ENCODE measurements at regions not wholly inside any gene's neighbourhood (a gene's known extent, or its start where the extent isn't known, plus 50 kb on each side); places are given as distances from the start of the nearest gene placed in this dataset.

- Histone ChIP-seq H3K27ac (no peak overlapping the region), H3K36me3 (no peaks in the 10 kb centered on the region), H3K9me3 (ENCODE audit: low read depth) (no peaks in the 10 kb centered on the region), H3K4me1 (ENCODE audit: low read depth) (peaks cover 8% of the 10 kb centered on the region), H3K4me3 (no peak overlapping the region), H3K27me3 (no peaks in the 10 kb centered on the region)
- DNase-seq (ENCODE audit: low read depth in 1 of 2, low spot score in 1 of 2), result no peak
- TF ChIP-seq, protein P1, sequence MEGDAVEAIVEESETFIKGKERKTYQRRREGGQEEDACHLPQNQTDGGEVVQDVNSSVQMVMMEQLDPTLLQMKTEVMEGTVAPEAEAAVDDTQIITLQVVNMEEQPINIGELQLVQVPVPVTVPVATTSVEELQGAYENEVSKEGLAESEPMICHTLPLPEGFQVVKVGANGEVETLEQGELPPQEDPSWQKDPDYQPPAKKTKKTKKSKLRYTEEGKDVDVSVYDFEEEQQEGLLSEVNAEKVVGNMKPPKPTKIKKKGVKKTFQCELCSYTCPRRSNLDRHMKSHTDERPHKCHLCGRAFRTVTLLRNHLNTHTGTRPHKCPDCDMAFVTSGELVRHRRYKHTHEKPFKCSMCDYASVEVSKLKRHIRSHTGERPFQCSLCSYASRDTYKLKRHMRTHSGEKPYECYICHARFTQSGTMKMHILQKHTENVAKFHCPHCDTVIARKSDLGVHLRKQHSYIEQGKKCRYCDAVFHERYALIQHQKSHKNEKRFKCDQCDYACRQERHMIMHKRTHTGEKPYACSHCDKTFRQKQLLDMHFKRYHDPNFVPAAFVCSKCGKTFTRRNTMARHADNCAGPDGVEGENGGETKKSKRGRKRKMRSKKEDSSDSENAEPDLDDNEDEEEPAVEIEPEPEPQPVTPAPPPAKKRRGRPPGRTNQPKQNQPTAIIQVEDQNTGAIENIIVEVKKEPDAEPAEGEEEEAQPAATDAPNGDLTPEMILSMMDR (IDR thresholded peaks at IDR 0.05; ENCODE audit: low read depth, low read length), result no peak
Observed at GRCh38 chr7:15856311-15856710, 169.8 kb upstream of the MEOX2 start.

GRCh38 chr7:15855525-15856109, 169.1 kb upstream of the MEOX2 start:
- Histone ChIP-seq H3K36me3 (no peaks in the 10 kb centered on the region), H3K27ac (no peak overlapping the region), H3K27me3 (no peaks in the 10 kb centered on the region), H3K4me1 (ENCODE audit: low read depth) (peaks cover 8% of the 10 kb centered on the region), H3K4me3 (no peak overlapping the region), H3K9me3 (ENCODE audit: low read depth) (no peaks in the 10 kb centered on the region)
- DNase-seq (ENCODE audit: low read depth in 1 of 2, low spot score in 1 of 2), result no peak
- TF ChIP-seq, protein P1 (IDR thresholded peaks at IDR 0.05; ENCODE audit: low read depth, low read length), result no peak

- Histone ChIP-seq H3K27ac (no peak overlapping the region), H3K27me3 (no peaks in the 10 kb centered on the region), H3K4me1 (ENCODE audit: low read depth) (peaks cover 8% of the 10 kb centered on the region), H3K36me3 (no peaks in the 10 kb centered on the region), H3K4me3 (no peak overlapping the region), H3K9me3 (ENCODE audit: low read depth) (no peaks in the 10 kb centered on the region)
- DNase-seq (ENCODE audit: low read depth in 1 of 2, low spot score in 1 of 2), result peak in 1 of 2 donors; percentile 17
- TF ChIP-seq, protein P1 (IDR thresholded peaks at IDR 0.05; ENCODE audit: low read depth, low read length), result no peak
Observed at GRCh38 chr7:15854841-15855524, 168.5 kb upstream of the MEOX2 start.

DNA sequence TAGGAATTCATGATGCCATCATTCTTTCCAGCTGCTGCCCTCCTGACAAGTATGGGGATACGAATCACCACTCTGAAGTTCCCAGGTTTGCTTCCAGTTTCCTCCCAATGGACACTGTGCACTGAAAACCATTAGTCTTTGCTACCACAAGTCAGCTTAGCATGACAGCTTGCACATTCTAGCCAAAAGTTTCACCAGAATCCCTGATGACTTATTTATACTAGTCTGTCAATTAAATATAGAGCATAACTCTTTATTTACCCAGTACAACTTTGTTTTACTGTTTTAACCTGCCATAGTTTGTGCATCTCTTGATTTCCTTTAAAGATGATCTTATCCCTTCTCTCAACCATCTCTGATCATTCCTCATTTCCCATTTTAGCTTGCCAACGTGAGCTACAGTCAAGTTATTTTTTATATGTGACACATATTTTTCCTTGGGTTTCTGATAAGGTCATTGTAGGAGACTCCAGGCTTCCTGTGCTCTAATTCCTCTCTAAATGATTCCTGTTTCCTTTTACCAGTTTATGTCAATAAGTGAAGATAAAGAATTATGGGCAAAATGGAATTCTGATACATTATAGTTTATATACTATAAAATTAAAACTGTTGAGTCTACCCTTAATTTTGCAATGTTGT, 167.5 kb upstream of the MEOX2 start:
- H3K4me1 ChIP-seq (ENCODE audit: low read depth), result peaks cover 8% of the 10 kb centered on the region
- H3K27ac ChIP-seq, result no peak overlapping the region
- TF ChIP-seq, protein P1 (IDR thresholded peaks at IDR 0.05; ENCODE audit: low read depth, low read length), result no peak
- H3K27me3 ChIP-seq, result no peaks in the 10 kb centered on the region
- no peaks in the 10 kb centered on the region for H3K36me3 ChIP-seq
- DNase-seq (ENCODE audit: low read depth in 1 of 2, low spot score in 1 of 2), result peak in 1 of 2 donors; percentile 29
- H3K4me3 ChIP-seq, result no peak overlapping the region
- no peaks in the 10 kb centered on the region for H3K9me3 ChIP-seq (ENCODE audit: low read depth)

DNA sequence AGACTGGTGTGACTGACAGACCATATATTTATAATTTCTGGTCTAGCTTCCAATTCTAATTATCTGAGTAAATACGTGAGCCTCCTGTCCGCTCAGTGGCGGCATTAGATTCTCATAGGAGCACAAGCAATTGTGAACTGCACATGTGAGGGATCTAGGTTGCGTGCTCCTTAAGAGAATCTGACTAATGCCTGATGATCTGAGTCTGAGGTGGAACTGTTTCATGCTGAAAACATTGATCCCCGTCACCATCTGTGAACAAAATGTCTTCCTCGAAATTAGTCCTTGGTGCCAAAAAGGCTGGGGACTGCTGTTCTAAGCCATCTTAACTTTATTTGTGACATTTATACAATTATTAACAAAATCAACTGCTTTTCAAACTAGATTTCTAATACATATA, 164.7 kb upstream of the MEOX2 start:
- Histone ChIP-seq H3K27ac (no peak overlapping the region), H3K36me3 (no peaks in the 10 kb centered on the region), H3K4me3 (no peak overlapping the region), H3K9me3 (ENCODE audit: low read depth) (no peaks in the 10 kb centered on the region), H3K4me1 (ENCODE audit: low read depth) (peaks cover 8% of the 10 kb centered on the region), H3K27me3 (no peaks in the 10 kb centered on the region)
- DNase-seq (ENCODE audit: low read depth in 1 of 2, low spot score in 1 of 2), result no peak
- TF ChIP-seq, protein P1 (IDR thresholded peaks at IDR 0.05; ENCODE audit: low read depth, low read length), result no peak
